ENCODE measurements at regions not wholly inside any gene's neighbourhood (a gene's known extent, or its start where the extent isn't known, plus 50 kb on each side); places are given as distances from the start of the nearest gene placed in this dataset.

DNA sequence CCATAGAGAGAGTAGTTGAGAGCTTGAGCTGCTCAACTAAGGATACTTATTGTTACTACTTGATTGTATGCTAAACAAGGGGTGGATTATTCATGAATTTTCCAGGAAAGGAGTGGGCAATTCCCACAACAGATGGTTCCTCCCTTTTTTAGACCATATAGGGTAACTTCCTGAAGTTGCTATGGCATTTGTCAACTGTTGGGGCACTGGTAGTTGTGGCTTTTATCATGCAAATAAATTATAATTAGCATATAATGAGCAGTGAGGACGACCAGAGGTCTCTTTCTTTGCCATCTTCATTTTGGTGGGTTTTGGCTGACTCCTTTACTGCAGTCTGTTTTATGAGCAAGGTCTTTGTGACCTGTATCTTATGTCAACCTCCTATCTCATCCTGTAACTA lies 1403.5 kb upstream of the PABPC4L start:
- no peak for DNase-seq
- in situ Hi-C loops (cut with MboI; ENCODE audit: low pct_unique_long_range_greater_than_20kb, low sequenced_read_pairs) = no loop called here

DNA sequence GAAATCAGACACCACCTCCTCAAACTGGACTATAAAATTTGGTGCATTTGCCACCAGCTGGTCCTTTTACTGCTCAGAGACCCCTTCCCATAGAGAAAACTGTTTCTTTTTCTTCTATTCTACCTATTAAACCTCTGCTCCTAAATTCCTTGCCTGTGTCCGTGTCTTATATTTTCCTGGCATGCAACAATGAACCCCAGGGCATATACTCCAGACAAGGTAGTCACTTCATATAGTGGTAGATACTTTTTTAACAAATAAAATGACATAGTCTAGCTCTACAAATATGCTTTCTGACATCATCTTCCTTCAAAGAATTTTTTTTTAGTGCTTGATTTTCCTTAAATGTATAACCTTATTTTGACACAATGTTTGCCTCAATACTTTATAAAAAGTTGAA lies 1402.9 kb upstream of the PABPC4L start:
- in situ Hi-C loops (cut with MboI; ENCODE audit: low pct_unique_long_range_greater_than_20kb, low sequenced_read_pairs) = no loop called here
- no peak for DNase-seq

DNA sequence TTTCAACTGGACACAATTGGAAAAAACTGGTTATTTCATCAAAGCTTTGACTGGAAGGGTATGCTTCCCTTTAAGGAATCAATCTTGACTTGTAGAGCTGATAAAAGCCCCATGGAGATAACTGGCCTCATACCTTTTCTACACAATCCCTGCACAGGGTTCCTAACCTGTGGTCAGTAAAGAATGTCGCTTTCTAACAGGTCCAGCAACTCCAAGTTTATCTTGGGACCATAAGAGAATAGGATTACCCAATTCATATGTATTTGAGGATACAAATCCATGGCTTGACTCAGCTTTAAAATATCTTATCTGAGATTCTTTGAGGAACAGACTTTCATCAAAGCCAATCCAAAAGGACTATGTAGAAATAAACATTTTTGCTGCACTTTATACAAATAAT lies 1399.8 kb upstream of the PABPC4L start:
- in situ Hi-C loops (cut with MboI; ENCODE audit: low pct_unique_long_range_greater_than_20kb, low sequenced_read_pairs) = no loop called here
- DNase-seq = no peak

- in situ Hi-C loops (cut with MboI; ENCODE audit: low pct_unique_long_range_greater_than_20kb, low sequenced_read_pairs) = no loop called here
- DNase-seq = no peak
Observed at GRCh38 chr4:135598151-135598550, 1396.6 kb upstream of the PABPC4L start.

GRCh38 chr4:135594521-135594920 lies 1392.9 kb upstream of the PABPC4L start:
- DNase-seq = no peak

DNA sequence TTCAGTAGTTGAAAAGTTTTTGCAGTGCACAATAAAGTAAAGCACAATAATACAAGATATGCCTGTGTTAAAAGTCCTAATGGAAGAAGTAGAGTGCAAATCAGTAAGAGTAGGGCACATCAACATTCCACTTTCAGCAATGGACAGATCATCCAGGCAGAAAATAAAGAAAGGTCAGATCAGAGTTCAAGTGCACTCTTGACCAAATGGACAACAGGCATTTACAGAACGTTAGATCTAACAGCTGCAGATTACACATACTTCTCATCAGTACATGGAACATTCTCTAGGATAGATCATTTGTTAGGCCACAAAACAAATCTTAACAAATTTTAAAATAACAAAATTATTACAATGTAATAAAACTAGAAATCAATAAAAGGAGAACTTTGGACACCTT lies 1373.5 kb upstream of the PABPC4L start:
- in situ Hi-C loops (cut with MboI; ENCODE audit: low pct_unique_long_range_greater_than_20kb, low sequenced_read_pairs) = no loop called here
- no peak for DNase-seq

More at GRCh38 chr4:135594521-135594920, 1392.9 kb upstream of the PABPC4L start:
- in situ Hi-C loops (cut with MboI; ENCODE audit: low pct_unique_long_range_greater_than_20kb, low sequenced_read_pairs) = no loop called here

- in situ Hi-C loops (cut with MboI; ENCODE audit: low pct_unique_long_range_greater_than_20kb, low sequenced_read_pairs) = no loop called here
- no peak for DNase-seq
Observed at GRCh38 chr4:135573251-135573650, 1371.7 kb upstream of the PABPC4L start.

GRCh38 chr4:135564090-135564489 lies 1362.5 kb upstream of the PABPC4L start:
- in situ Hi-C loops (cut with MboI; ENCODE audit: low pct_unique_long_range_greater_than_20kb, low sequenced_read_pairs) = no loop called here
- DNase-seq = no peak

DNA sequence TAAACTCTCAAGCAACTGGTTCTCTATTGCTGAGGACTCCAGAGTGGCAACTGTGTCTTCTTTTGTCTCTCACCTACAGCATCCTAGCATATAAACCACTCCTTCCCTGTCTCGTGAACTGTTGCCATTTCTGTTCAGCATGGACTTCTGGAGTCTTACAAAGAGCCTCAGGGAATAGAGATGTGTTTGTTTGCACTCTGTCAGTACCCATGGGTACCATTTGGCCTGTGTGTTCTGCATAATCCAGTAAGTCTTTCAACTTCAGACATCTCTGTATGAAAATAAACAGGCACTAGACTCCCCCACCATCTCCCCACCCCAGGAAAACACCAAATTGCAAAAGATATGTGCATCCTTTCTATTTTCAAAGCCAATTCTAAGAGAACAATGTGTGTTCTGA lies 1351.6 kb upstream of the PABPC4L start:
- no peak for DNase-seq

DNA sequence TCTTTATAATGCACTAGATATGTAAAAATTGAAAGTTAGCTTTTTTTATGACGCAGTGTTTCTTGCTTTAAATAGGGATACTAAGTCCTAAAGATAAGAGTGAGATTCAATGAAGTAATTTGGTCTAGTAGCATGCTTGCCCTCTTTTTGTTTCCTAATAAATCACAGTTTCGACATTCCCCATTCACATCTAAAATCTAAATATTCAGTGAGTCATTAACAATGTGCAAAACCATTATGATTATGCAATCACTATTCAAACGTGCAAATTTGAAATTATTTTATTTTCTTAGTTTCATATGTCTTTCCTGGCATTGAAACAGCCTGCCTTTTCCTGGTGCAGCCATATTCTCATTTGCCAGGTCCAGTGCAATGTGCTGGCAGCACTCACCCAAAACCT lies 1350.5 kb upstream of the PABPC4L start:
- DNase-seq = no peak
- in situ Hi-C loops (cut with MboI; ENCODE audit: low pct_unique_long_range_greater_than_20kb, low sequenced_read_pairs) = no loop called here

More for the DNA sequence above, 1351.6 kb upstream of the PABPC4L start:
- in situ Hi-C loops (cut with MboI; ENCODE audit: low pct_unique_long_range_greater_than_20kb, low sequenced_read_pairs) = no loop called here

DNA sequence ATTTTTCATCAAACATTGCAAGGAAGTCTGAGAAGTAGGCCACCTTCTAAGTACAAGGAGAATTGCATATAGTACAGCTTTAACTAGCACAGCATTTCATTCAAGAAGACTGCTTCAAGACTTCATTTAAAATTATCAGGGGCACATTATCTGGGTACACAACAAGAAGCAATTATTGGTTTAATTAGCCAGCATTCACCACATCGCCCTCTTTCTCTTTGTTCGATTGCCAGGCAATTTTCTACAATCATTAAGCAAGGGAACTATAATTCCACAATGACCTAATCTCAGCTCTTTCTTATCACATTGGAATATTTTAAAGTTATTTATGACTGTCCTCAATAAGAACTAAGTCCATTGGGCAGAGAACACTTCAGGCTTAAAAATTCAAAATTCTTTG lies 1347.1 kb upstream of the PABPC4L start:
- DNase-seq = no peak
- in situ Hi-C loops (cut with MboI; ENCODE audit: low pct_unique_long_range_greater_than_20kb, low sequenced_read_pairs) = no loop called here

GRCh38 chr4:135545616-135546317 lies 1344.2 kb upstream of the PABPC4L start:
- in situ Hi-C loops (cut with MboI; ENCODE audit: low pct_unique_long_range_greater_than_20kb, low sequenced_read_pairs) = no loop called here
- no peak for DNase-seq

DNA sequence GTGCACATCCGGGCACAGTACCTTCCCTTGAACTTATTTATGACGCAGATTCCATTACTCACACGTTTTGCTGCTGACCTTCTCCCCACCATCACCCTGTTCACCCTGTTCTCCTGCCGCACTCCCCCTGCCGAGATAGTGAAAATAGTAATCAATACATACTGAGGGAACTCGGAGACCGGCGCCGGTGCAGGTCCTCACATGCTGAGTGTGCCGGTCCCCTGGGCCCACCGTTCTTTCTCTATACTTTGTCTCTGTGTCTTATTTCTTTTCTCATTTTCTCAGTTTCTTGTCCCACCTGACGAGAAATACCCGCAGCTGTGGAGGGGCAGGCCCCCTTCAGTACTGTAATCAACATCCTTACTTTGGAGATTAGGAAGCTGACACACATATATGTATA lies 1337.1 kb upstream of the PABPC4L start:
- in situ Hi-C loops (cut with MboI; ENCODE audit: low pct_unique_long_range_greater_than_20kb, low sequenced_read_pairs) = no loop called here
- no peak for DNase-seq

- DNase-seq = no peak
- in situ Hi-C loops (cut with MboI; ENCODE audit: low pct_unique_long_range_greater_than_20kb, low sequenced_read_pairs) = no loop called here
Observed at GRCh38 chr4:135533053-135533452, 1331.5 kb upstream of the PABPC4L start.

- in situ Hi-C loops (cut with MboI; ENCODE audit: low pct_unique_long_range_greater_than_20kb, low sequenced_read_pairs) = no loop called here
- DNase-seq = no peak
Observed at GRCh38 chr4:135532132-135532531, 1330.5 kb upstream of the PABPC4L start.

GRCh38 chr4:135515295-135515694 lies 1313.7 kb upstream of the PABPC4L start:
- no peak for DNase-seq
- in situ Hi-C loops (cut with MboI; ENCODE audit: low pct_unique_long_range_greater_than_20kb, low sequenced_read_pairs) = no loop called here

GRCh38 chr4:135510582-135510981 lies 1309.0 kb upstream of the PABPC4L start:
- in situ Hi-C loops (cut with MboI; ENCODE audit: low pct_unique_long_range_greater_than_20kb, low sequenced_read_pairs) = no loop called here
- DNase-seq = no peak

DNA sequence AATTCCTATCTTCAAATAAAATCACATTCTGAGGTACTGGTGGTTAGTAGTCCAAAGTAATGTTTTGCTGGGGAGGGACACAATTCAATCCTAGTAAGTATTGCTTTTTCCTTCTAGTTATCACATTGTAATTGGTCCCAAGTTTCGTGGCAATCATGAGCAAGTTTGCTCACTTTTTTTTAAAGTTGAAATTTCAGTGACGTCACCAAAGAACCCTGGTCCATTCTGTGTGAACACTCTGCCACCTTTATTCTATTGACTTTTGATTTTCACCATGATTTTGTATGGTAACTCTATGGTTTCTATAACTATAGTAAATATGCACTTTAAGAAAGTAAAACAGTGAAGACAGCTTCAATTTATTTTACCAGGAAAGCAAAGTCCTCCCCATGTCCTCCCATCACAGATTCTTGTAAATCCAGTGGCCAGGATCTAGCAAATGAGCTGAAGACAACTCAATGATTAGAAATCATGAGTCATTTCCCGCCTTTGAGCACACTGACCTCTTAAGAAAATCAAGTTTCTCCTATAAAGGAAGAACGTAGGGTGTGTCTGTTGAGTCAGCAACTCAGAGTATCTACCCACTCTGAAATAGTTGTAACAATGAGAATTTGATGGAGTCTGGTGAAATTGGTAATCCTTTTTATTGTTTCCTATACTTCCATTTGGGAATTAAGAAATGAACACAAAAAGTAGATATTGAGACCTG lies 1306.6 kb upstream of the PABPC4L start:
- in situ Hi-C loops (cut with MboI; ENCODE audit: low pct_unique_long_range_greater_than_20kb, low sequenced_read_pairs) = no loop called here
- DNase-seq = no peak

- DNase-seq = no peak
- in situ Hi-C loops (cut with MboI; ENCODE audit: low pct_unique_long_range_greater_than_20kb, low sequenced_read_pairs) = no loop called here
Observed at GRCh38 chr4:135497563-135498152, 1296.1 kb upstream of the PABPC4L start.

DNA sequence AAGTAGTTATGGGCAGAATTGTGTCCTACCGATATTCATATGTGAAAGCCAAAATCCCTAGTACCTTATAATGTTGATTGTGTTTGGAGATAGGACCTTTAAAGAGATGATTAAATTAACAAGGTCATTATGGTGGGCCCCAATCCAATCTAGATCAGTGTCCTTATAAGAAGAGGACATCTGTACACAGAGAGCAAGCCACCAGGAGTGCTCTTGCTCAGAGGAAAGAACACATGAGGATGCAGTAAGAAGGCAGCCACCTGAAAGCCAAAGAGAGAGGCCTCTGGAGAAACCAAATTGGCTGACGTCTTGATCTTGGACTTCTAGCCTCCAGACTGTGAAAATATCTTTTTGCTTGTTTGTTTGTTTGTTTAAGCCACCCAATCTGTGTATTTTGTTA lies 1290.8 kb upstream of the PABPC4L start:
- in situ Hi-C loops (cut with MboI; ENCODE audit: low pct_unique_long_range_greater_than_20kb, low sequenced_read_pairs) = no loop called here

More for the DNA sequence above, 1290.8 kb upstream of the PABPC4L start:
- DNase-seq = no peak
